GM13977 (cell line): ENCODE measurements at regions not wholly inside any gene's neighbourhood (a gene's known extent, or its start where the extent isn't known, plus 50 kb on each side); places are given as distances from the start of the nearest gene placed in this dataset.
"Not testable (repeated sequence)": the region's sequence is repeated elsewhere in the genome, so short reads cannot be mapped to it uniquely, and the experiment has no call there.

ENCODE experiments used
- DNase-seq: peaks from one replicate; pipeline ENCODE4 v3.0.0; 2012; ENCODE audit warnings: low spot score
- in situ Hi-C: fragments of 300-500 bp; cut with MboI; formaldehyde crosslinking; loops from one replicate; pipeline ENCODE4 v1.12.0; 2022; ENCODE audit warnings: low sequenced_read_pairs, low pct_unique_long_range_greater_than_20kb, mixed read lengths, inconsistent platforms; ENCODE audit not compliant: unreplicated experiment
- TF ChIP-seq, protein P1 (sequence below): IDR thresholded peaks from 2 replicates; pipeline ENCODE4 v1.5.1; 2012; ENCODE audit warnings: mild to moderate bottlenecking, control low read depth; ENCODE audit not compliant: insufficient read depth; ENCODE audit errors: extremely low read depth, missing control alignments

DNA sequence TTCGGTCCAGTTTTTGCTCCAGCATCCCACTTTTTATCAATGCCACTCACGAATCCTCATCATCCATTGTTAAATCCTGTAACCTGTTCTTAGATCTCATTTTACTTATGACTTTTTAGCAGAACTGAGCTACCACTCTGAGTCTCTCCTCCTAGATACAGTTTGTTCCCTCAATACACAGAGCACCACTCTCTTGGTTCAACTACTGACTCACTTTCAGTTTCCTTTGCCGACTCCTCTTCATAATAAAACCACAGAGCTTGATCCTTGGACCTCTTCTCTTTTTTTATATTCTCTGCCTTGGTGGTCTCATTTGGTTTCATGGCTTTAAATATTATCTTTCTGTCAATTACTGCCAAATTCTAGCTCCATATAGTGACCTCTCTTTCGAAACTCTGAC, 150.3 kb downstream of the SLITRK5 start:
- TF ChIP-seq, protein P1, sequence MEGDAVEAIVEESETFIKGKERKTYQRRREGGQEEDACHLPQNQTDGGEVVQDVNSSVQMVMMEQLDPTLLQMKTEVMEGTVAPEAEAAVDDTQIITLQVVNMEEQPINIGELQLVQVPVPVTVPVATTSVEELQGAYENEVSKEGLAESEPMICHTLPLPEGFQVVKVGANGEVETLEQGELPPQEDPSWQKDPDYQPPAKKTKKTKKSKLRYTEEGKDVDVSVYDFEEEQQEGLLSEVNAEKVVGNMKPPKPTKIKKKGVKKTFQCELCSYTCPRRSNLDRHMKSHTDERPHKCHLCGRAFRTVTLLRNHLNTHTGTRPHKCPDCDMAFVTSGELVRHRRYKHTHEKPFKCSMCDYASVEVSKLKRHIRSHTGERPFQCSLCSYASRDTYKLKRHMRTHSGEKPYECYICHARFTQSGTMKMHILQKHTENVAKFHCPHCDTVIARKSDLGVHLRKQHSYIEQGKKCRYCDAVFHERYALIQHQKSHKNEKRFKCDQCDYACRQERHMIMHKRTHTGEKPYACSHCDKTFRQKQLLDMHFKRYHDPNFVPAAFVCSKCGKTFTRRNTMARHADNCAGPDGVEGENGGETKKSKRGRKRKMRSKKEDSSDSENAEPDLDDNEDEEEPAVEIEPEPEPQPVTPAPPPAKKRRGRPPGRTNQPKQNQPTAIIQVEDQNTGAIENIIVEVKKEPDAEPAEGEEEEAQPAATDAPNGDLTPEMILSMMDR: no peak
- in situ Hi-C loops: no loop called here
- DNase-seq: no peak

DNA sequence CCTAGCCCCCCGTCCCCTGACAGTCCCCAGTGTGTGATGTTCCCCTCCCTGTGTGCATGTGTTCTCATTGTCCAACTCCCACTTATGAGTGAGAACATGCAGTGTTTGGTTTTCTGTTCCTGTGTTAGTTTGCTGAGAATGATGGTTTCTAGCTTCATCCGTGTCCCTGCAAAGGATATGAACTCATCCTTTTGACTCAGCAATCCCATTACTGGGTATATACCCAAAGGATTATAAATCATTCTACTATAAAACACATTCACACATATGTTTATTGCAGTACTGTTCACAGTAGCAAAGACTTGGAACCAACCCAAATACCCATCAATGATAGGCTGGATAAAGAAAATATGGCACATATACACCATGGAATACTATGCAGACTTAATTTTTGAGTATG, 155.1 kb downstream of the SLITRK5 start:
- DNase-seq, in situ Hi-C loops: not testable (repeated sequence)

DNA sequence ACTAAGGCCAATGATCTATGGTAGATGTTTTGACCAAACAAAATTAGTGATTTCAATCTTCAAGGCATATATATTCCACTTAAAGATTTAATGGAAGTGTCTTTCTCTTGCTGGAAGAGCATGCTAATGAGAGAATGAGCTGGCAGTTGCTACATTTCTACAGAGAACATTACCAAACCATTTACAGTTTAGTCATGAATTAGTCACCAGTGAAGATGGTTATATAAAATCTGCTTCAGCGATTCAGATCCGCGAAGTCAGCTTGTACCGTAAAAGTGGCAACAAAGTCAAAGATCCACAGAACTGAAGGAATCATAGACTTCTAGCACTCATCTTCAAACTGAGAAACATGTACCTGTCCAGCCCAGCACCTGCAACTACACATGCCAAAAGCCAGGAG, 156.3 kb downstream of the SLITRK5 start:
- TF ChIP-seq, protein P1: no peak
- no peak for DNase-seq
- in situ Hi-C loops: no loop called here

DNA sequence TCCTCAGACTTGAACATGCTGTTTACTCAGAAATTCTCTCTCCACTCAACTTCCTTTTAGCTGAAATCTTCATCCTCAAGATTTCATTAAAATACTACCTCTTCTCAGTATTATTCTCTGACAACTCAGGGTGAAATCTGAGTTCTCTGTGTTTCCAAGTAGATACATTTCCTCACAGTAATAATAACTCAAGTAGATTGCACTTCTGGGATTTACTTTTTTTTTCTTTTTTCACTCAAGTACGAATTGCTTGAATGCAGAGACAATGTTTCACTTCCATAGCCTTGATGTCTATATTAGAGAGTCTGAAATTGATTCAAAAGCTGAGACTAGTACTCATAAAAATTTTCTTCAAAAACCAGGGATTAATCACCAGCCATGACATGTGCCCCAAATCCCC, 166.4 kb downstream of the SLITRK5 start:
- TF ChIP-seq, protein P1: no peak
- DNase-seq: no peak
- in situ Hi-C loops: no loop called here

DNA sequence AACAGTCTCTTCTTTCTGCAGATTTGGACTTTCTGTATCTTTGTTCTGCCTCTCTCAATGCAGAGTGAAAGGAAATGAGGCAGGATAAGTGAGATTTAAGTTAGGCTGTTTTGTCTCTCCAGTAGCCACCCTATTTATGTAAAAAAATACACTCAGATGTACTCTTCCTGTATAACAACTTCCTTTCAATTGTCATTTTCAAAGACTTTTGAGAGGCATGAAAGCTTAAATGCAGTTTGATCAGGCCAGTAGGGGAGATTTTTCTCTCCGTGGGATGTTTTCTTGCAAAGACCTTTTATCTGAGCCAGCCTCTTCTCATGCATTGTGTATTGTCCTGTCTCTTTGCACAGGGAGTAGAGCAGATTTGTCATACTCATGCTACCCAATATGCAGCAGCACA, 166.8 kb downstream of the SLITRK5 start:
- TF ChIP-seq, protein P1: no peak
- in situ Hi-C loops: no loop called here
- no peak for DNase-seq

- DNase-seq: no peak
- TF ChIP-seq, protein P1: no peak
- in situ Hi-C loops: no loop called here
Observed at GRCh38 chr13:87851410-87851809, 180.2 kb downstream of the SLITRK5 start.

DNA sequence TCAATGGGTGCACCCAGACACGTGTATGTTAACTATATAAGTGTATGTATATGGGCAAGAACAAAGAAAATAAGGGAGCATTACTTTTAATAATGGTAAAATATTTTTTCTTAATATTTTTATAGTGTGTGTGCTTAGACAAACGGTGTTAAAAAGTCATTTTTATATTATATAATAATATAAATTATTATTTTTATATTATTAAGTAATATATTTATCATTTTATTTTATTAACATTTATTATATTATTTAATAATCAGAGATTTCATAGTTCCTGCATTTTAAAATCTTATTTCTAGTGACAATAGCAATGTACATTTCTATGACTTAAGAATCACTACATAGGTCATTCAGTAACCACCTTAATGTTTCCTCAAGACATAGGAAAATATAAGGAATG, 184.4 kb downstream of the SLITRK5 start:
- TF ChIP-seq, protein P1: no peak
- DNase-seq: no peak
- in situ Hi-C loops: no loop called here

- TF ChIP-seq, protein P1: no peak
- in situ Hi-C loops: no loop called here
- no peak for DNase-seq
Observed at GRCh38 chr13:87859261-87859660, 188.1 kb downstream of the SLITRK5 start.
